ENCODE measurements at regions not wholly inside any gene's neighbourhood (a gene's known extent, or its start where the extent isn't known, plus 50 kb on each side); places are given as distances from the start of the nearest gene placed in this dataset.
"Not testable (repeated sequence)": the region's sequence is repeated elsewhere in the genome, so short reads cannot be mapped to it uniquely, and the experiment has no call there.

DNA sequence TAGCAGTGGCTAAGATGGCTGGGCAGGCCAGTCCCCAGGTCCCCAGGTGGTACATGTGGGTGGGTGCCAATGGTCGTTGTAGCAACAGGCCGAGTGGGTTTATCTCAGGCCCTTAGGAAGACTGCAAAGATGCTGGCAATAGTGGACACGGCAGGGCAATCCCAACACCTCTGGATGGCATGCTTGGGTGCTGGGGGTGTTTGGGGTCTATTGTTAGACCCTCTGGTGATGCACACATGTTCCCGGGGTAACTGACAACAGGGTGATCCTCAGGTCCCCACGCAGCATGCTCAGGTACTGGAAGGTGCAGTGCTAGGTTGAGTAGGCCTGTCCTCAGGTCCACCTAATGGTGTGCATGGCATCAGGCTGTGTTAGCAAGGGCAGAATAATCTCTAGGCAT lies 267.5 kb downstream of the ANKRD50 start:
- H3K4me1 ChIP-seq, result no peaks in the 10 kb centered on the region
- H3K27me3 ChIP-seq, result no peaks in the 10 kb centered on the region
- TF ChIP-seq Cebpa-rat (IDR thresholded peaks at IDR 0.05), result no peak
- no peak overlapping the region for H3K4me2 ChIP-seq
- H3K36me3 ChIP-seq, result no peaks in the 10 kb centered on the region
- H4K20me1 ChIP-seq, result no peaks in the 10 kb centered on the region
- no peak overlapping the region for H3K9ac ChIP-seq
- H3K4me3 ChIP-seq, result no peak overlapping the region
- peaks cover 49% of the 10 kb centered on the region for H3K9me3 ChIP-seq
- H3K27ac ChIP-seq, result no peak overlapping the region

DNA sequence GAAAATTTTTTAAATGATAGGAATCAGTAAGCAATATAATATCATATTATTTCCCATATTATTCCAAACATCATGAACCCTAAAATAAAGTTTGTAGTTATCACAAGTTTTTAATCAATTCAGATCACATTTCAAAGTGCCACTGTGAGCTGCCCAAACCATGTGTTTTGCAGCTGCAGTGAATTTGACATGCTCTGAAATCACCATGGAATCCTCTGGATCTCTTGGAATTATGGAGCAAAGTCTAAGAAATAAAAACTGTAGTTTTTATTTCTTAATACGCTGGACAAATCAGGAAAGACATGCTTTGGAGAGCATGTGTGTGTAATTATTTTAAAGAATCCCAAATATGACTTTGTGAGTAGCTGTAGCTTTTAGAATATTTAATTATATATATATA lies 262.7 kb downstream of the ANKRD50 start:
- no peak overlapping the region for H3K9ac ChIP-seq
- H3K9me3 ChIP-seq, result peaks cover 36% of the 10 kb centered on the region
- H3K36me3 ChIP-seq, result no peaks in the 10 kb centered on the region
- no peaks in the 10 kb centered on the region for H3K4me1 ChIP-seq
- no peaks in the 10 kb centered on the region for H4K20me1 ChIP-seq
- H3K4me2 ChIP-seq, result no peak overlapping the region
- no peaks in the 10 kb centered on the region for H3K27me3 ChIP-seq
- TF ChIP-seq Cebpa-rat (IDR thresholded peaks at IDR 0.05), result no peak
- H3K4me3 ChIP-seq, result no peak overlapping the region
- no peak overlapping the region for H3K27ac ChIP-seq

DNA sequence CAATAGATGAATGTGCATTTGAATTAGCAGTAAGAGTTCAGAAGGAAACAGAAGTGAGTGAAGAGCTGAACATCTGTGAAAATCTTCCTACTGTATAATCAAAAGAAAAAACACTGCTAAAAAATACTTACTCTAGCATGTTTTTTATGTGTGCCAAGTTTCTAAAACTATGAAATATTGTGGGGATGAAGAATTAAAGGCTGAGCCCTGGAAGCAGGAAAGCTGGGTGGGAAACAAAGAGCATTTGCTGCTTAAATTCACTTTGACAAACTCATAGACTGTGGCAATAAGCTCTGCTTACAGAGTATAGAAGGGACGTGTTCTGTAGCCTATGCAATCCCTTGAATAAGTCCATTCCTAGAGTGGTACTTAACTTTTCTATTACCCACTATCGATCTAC lies 261.7 kb downstream of the ANKRD50 start:
- TF ChIP-seq Cebpa-rat (IDR thresholded peaks at IDR 0.05), result no peak
- H3K4me2 ChIP-seq, result no peak overlapping the region
- H3K27me3 ChIP-seq, result no peaks in the 10 kb centered on the region
- peaks cover 26% of the 10 kb centered on the region for H3K9me3 ChIP-seq
- no peak overlapping the region for H3K4me3 ChIP-seq
- no peaks in the 10 kb centered on the region for H4K20me1 ChIP-seq
- no peaks in the 10 kb centered on the region for H3K36me3 ChIP-seq
- no peak overlapping the region for H3K27ac ChIP-seq
- no peaks in the 10 kb centered on the region for H3K4me1 ChIP-seq
- no peak overlapping the region for H3K9ac ChIP-seq

DNA sequence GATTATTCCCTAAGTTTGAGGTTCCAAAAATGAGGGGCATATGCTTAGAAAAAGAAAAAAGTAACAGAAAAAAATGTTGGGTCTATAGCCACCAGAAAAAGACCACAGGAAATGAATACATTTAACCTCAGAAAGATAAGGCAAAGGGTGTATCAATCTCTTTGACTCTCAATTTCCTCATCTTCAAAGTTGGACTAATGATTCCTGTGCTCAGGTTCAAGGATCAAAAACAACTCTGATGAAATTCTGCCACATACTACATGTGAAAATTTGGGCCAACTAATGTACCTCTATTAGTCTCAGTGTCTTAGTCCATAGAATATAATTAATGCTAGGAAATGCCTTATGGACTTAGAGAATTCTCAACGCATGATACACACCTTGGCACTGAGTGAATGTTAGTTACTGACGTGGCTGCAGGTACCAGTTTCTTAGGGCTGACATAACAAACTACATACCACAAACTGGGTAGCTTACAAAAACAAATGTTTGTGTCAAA lies 257.7 kb downstream of the ANKRD50 start:
- no peak for TF ChIP-seq Cebpa-rat (IDR thresholded peaks at IDR 0.05)
- H3K4me1 ChIP-seq, result no peaks in the 10 kb centered on the region
- H3K4me3 ChIP-seq, result no peak overlapping the region
- no peaks in the 10 kb centered on the region for H3K36me3 ChIP-seq
- H3K4me2 ChIP-seq, result no peak overlapping the region
- no peak overlapping the region for H3K27ac ChIP-seq
- H4K20me1 ChIP-seq, result no peaks in the 10 kb centered on the region
- no peaks in the 10 kb centered on the region for H3K9me3 ChIP-seq
- no peak overlapping the region for H3K9ac ChIP-seq
- H3K27me3 ChIP-seq, result no peaks in the 10 kb centered on the region

DNA sequence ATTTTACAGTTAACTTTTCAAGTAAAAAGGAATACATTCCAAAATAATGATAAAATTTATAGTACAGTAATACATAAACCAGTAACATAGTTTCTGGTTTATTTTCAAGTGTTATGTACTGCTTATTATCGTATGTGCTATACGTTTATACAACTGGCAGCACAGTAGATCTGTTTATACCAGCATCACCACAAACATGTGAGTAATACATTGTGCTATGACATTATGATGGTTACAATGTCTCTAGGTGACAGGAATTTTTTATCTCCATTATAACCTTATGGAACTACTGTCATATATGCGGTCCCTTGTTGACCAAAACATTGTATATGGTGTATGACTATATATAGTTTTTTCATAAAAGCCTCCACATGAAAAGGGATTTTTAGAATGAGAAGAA lies 256.9 kb downstream of the ANKRD50 start:
- Histone ChIP-seq H4K20me1 (no peaks in the 10 kb centered on the region), H3K4me2 (no peak overlapping the region), H3K4me1 (no peaks in the 10 kb centered on the region), H3K27me3 (no peaks in the 10 kb centered on the region), H3K9me3 (peaks cover 2% of the 10 kb centered on the region), H3K9ac (no peak overlapping the region), H3K27ac (no peak overlapping the region), H3K4me3 (no peak overlapping the region), H3K36me3 (no peaks in the 10 kb centered on the region)
- TF ChIP-seq Cebpa-rat (IDR thresholded peaks at IDR 0.05), result no peak

DNA sequence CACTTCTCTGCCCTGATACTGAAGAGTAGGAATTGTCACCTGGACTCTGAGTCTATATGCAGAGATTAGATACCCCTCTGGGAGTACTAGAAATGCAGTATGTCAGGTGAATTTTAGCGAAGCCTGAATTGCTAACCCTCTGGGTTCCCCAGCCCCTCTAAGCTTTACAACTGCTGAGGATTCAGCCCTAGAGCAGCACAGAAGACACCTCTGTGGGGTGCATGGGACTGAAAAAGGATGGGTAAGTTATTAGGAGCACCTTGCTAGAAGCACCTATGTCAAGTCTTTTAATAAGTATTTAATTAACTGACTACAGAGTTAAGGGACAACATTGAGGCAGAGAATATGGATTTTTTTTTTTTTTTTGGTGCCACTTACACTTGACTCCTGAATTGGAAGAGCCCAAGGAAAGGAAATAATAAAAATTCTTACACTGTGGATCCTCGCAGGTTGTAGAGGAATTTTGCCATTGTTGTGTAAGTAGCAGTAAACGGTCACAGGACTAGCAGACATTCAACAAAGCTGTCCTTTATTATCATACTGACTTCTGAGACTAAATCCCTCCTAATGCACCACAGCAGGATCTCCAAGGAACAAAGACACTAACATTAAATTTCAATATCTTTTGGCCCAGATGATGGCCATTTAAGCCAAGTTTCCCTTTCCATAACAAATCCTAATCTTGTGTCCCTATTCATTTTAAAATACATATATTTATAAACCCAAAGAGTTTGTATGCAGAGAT lies 253.2 kb downstream of the ANKRD50 start:
- Histone ChIP-seq H3K9me3 (peaks cover 34% of the 10 kb centered on the region), H3K27me3 (no peaks in the 10 kb centered on the region), H3K4me1 (no peaks in the 10 kb centered on the region), H3K4me2 (no peak overlapping the region), H3K27ac (no peak overlapping the region), H3K4me3 (no peak overlapping the region), H4K20me1 (no peaks in the 10 kb centered on the region), H3K36me3 (no peaks in the 10 kb centered on the region), H3K9ac (no peak overlapping the region)
- no peak for TF ChIP-seq Cebpa-rat (IDR thresholded peaks at IDR 0.05)

DNA sequence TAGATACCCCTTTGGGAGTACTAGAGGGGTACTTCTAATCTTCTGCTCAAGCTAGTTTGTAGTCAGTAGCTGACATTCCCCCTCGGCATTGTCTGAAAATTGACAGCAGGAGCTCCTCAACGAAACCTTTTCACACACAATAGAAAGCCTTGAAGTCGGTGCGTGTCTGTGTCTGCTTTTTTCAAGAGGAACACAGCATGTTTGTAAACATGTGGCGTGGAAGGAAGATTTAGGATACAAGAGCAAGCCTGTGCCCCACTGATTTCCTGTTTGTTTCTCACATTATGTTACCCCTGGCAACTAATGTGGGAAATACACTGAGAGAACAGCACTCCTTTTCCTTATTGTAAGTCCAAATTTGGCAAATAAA lies 252.6 kb downstream of the ANKRD50 start:
- Histone ChIP-seq H3K27me3 (no peaks in the 10 kb centered on the region), H3K4me1 (no peaks in the 10 kb centered on the region), H3K36me3 (no peaks in the 10 kb centered on the region), H3K9ac (no peak overlapping the region), H3K4me3 (no peak overlapping the region), H4K20me1 (no peaks in the 10 kb centered on the region), H3K27ac (no peak overlapping the region), H3K4me2 (no peak overlapping the region), H3K9me3 (peaks cover 34% of the 10 kb centered on the region)
- no peak for TF ChIP-seq Cebpa-rat (IDR thresholded peaks at IDR 0.05)

DNA sequence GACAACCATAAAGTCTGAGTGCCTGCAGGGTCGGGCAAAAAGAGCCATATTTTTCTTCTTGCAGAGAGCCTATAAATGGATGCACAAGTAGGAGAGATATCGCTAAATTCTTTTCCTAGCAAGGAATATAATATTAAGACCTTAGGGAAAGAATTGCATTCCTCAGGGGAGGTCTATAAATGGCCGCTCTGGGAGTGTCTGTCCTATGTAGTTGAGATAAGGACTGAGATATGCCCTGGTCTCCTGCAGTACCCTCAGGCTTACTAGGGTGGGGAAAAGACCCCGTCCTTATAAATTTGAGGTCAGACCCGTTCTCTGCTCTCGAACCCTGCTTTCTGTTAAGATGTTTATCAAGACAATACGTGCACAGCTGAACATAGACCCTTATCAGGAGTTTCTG lies 250.9 kb downstream of the ANKRD50 start:
- H3K36me3 ChIP-seq, H3K27ac ChIP-seq, H3K4me1 ChIP-seq, H3K27me3 ChIP-seq, H3K4me2 ChIP-seq, H3K9ac ChIP-seq, H4K20me1 ChIP-seq, H3K4me3 ChIP-seq: not testable (repeated sequence)
- peaks cover 34% of the 10 kb centered on the region for H3K9me3 ChIP-seq

DNA sequence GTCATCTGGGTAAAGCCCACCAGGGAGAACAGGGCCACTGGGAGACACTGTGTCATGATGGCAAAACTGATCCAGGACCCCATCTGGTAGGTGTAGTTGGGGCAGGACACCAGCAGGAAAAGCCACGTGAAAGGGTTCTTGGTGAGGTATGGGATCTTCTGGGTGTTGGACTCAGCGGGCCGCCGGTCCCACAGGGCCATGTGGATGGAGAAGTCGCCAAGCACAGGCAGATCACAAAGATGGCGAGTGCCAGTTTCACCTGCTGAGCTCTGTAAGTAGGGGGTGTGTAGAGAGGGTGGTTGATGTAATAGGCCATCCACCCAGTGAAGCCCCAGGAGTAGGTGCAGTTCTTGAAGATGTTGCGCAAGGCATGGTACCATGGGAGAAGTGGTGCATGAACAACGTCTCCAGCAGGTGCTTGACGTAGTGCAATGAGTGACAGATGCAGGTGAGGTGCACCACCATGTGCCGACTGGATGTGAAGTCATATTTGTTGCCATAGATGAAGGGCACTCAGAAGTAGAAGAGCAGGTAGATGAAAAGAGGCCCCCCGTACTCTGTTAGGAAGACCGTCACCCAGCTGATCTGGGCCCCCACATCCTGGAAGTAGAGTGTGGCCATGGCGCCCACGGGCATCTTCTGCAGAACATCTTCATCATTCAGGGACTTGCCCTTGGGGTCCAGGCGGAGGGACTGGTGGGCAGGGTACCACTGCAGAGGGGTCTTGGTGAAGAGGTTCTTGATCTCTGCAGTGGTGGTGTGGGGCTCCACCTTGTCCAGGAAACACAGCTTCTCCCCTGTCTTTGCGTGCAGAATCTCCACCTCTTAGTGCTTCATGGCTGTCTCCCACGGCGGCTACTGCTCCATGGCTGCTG lies 249.3 kb downstream of the ANKRD50 start:
- Histone ChIP-seq H3K27me3 (no peaks in the 10 kb centered on the region), H3K4me1 (no peaks in the 10 kb centered on the region), H3K4me2 (no peak overlapping the region), H4K20me1 (no peaks in the 10 kb centered on the region), H3K36me3 (no peaks in the 10 kb centered on the region), H3K9me3 (peaks cover 34% of the 10 kb centered on the region), H3K27ac (no peak overlapping the region), H3K9ac (no peak overlapping the region), H3K4me3 (no peak overlapping the region)
- TF ChIP-seq Cebpa-rat (IDR thresholded peaks at IDR 0.05), result no peak

DNA sequence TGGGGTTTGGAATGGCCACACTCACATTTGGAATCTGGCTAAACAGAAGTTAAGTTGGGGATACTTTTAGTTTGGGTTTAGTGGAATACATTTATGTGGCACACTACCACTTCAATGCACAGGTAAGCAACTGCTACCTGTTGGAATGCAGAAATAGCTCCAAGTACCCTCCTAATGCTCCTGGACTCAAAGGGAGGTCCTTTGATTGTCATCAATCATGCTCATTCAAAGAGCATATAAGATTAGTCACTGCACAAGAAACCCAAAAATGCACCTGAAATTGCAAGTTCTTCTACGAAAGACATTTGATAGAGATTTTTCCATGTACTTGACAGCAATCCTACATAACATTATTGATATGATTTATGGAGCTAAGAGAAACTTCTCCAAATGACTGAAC lies 247.7 kb downstream of the ANKRD50 start:
- no peak overlapping the region for H3K27ac ChIP-seq
- H3K4me2 ChIP-seq, result no peak overlapping the region
- H3K27me3 ChIP-seq, result no peaks in the 10 kb centered on the region
- H3K36me3 ChIP-seq, result no peaks in the 10 kb centered on the region
- no peaks in the 10 kb centered on the region for H3K4me1 ChIP-seq
- H3K9me3 ChIP-seq, result peaks cover 34% of the 10 kb centered on the region
- no peak for TF ChIP-seq Cebpa-rat (IDR thresholded peaks at IDR 0.05)
- H4K20me1 ChIP-seq, result no peaks in the 10 kb centered on the region
- H3K4me3 ChIP-seq, result no peak overlapping the region
- no peak overlapping the region for H3K9ac ChIP-seq

Data from BLaER1 (cell line).